Vagina (tissue), 2 donors: ENCODE measurements at regions not wholly inside any gene's neighbourhood (a gene's known extent, or its start where the extent isn't known, plus 50 kb on each side); places are given as distances from the start of the nearest gene placed in this dataset.

Experiments used
- DNase-seq, 2 donors: peaks; one replicate each; pipeline ENCODE4 v3.0.0-alpha.2; 2017; ENCODE audit errors: extremely low spot score in 2 of 2
- H3K27ac ChIP-seq: fragments of 200-600 bp; sonication (generic); one replicate; pipeline ENCODE4 v1.5.1; 2019
- H3K27me3 ChIP-seq: fragments of 200-600 bp; sonication (generic); one replicate; pipeline ENCODE4 v1.5.1; 2019
- H3K36me3 ChIP-seq, 2 donors: fragments of 200-600 bp; sonication (generic); one replicate each; pipeline ENCODE4 v1.5.1; 2017 to 2019
- H3K4me1 ChIP-seq: fragments of 200-600 bp; sonication (generic); one replicate; pipeline ENCODE4 v1.5.1; 2019
- H3K4me3 ChIP-seq, 2 donors: fragments of 200-600 bp; sonication (generic); 1 replicate in 1 of 2; 2 replicates in 1 of 2; pipeline ENCODE4 v1.5.1; 2016 to 2019
- H3K9me3 ChIP-seq: fragments of 200-600 bp; sonication (generic); one replicate; pipeline ENCODE4 v1.5.1; 2019
- POLR2A ChIP-seq, 2 donors: fragments of 450-650 bp; IDR thresholded peaks; one replicate each; pipeline ENCODE4 v1.6.1; 2017; ENCODE audit warnings: antibody characterized with exemption in 2 of 2, mild to moderate bottlenecking in 2 of 2, moderate library complexity in 2 of 2
- POLR2AphosphoS5 ChIP-seq, 2 donors: sonication (generic); formaldehyde crosslinking; IDR thresholded peaks; one replicate each; pipeline ENCODE4 v1.9.0; 2017; ENCODE audit warnings: antibody characterized with exemption in 2 of 2, mild to moderate bottlenecking in 2 of 2, low read depth in 1 of 2; ENCODE audit not compliant: insufficient read depth in 1 of 2
- intact Hi-C: fragments of 100-400 bp; cut with DNase I; formaldehyde crosslinking; loops from one replicate; pipeline ENCODE4 v1.15.1; 2023
- TF ChIP-seq, protein P1 (sequence below), 3 experiments: fragments of 450-650 bp in 2 of 3; fragments of 200-600 bp in 1 of 3; sonication (generic) in 1 of 3; IDR thresholded peaks; one replicate each; pipeline ENCODE4 v1.5.1; 2017 to 2019; ENCODE audit warnings: antibody characterized with exemption in 3 of 3, mild to moderate bottlenecking in 2 of 3, moderate library complexity in 2 of 3

DNA sequence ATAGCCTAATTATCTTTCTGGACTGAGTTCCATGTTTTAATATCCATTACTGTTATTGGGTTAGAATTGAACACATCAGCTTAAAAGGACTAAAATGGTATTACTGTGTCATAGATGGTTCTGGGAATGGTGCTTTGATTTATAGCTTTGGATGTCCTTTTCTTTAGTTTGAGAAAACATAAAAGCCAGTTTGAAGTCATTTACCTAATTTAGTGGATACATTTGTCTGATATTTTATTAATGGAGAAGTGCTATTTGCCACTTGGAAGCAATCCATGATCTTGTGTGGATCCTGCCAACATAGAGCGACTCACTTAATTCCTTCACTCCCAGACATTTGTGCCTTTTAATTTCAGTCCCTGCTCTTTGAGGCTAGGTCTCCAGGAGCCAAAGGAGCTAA, 212.4 kb upstream of the PACRGL start:
- Histone ChIP-seq H3K27me3 (no peaks in the 10 kb centered on the region), H3K36me3 (peaks cover 0 to 3% of the 10 kb centered on the region in 2 donors), H3K27ac (no peak overlapping the region), H3K4me1 (no peaks in the 10 kb centered on the region), H3K4me3 (no peak overlapping the region), H3K9me3 (no peaks in the 10 kb centered on the region)
- intact Hi-C loops = no loop called here
- TF ChIP-seq POLR2AphosphoS5 (IDR thresholded peaks at IDR 0.05; ENCODE audit: insufficient read depth in 1 of 2, low read depth in 1 of 2) (no peak), POLR2A (IDR thresholded peaks at IDR 0.05) (no peak)
- TF ChIP-seq, protein P1, sequence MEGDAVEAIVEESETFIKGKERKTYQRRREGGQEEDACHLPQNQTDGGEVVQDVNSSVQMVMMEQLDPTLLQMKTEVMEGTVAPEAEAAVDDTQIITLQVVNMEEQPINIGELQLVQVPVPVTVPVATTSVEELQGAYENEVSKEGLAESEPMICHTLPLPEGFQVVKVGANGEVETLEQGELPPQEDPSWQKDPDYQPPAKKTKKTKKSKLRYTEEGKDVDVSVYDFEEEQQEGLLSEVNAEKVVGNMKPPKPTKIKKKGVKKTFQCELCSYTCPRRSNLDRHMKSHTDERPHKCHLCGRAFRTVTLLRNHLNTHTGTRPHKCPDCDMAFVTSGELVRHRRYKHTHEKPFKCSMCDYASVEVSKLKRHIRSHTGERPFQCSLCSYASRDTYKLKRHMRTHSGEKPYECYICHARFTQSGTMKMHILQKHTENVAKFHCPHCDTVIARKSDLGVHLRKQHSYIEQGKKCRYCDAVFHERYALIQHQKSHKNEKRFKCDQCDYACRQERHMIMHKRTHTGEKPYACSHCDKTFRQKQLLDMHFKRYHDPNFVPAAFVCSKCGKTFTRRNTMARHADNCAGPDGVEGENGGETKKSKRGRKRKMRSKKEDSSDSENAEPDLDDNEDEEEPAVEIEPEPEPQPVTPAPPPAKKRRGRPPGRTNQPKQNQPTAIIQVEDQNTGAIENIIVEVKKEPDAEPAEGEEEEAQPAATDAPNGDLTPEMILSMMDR (IDR thresholded peaks at IDR 0.05) = no peak
- DNase-seq = no peak

DNA sequence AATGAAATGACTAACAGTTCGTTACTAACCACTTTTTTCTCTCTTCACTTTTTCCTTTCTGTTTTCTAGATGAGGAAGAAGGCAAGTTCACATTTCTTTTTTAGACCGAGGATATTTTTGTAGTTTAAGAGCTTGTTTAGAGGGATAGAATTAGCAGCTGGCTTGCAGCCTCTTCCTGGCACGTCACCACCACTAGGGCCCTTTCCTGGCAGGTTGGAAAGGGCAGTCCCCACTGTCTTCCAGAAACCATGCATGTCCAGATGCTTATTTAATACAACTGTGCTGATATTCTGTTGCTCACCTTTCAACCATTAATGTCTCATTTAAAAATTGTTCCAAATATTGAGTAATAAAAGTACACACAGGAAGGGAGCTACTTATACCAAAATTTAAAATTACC, 209.5 kb upstream of the PACRGL start:
- no peaks in the 10 kb centered on the region for H3K27me3 ChIP-seq
- no peak overlapping the region for H3K4me3 ChIP-seq
- TF ChIP-seq, protein P1 (IDR thresholded peaks at IDR 0.05) = no peak
- TF ChIP-seq POLR2AphosphoS5 (IDR thresholded peaks at IDR 0.05; ENCODE audit: insufficient read depth in 1 of 2, low read depth in 1 of 2) = no peak
- TF ChIP-seq POLR2A (IDR thresholded peaks at IDR 0.05) = no peak
- peaks cover 0 to 3% of the 10 kb centered on the region in 2 donors for H3K36me3 ChIP-seq
- H3K27ac ChIP-seq = no peak overlapping the region
- H3K4me1 ChIP-seq = no peaks in the 10 kb centered on the region
- intact Hi-C loops = no loop called here
- no peak for DNase-seq
- H3K9me3 ChIP-seq = no peaks in the 10 kb centered on the region

DNA sequence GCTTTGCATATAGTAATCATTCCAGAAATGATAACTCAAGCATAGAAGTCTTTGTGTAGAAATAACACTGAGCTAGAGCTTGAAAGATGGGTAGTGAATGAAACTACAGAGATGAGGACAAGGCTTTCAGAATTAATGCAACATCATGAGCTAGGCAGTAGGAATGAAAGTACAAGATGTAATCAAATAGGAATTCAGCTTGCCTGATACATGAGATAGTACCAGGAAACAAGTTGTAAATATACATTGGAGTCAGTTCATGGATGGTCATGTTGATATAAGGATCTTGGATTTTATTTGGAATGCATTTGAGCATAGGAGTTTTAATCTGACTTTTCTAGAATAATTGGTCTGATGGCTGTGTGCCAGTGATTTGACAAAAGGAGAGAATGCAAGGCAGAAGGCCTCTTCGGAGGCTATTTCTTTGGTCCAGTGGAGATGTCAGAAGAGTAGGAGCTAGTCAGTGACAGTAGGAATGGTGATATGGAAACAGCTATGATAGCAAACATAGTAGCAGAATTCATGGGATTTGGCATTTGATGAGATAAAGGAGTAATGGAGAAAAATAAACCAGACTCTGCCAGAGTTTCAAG, 206.4 kb upstream of the PACRGL start:
- no peaks in the 10 kb centered on the region for H3K4me1 ChIP-seq
- H3K27me3 ChIP-seq = no peaks in the 10 kb centered on the region
- intact Hi-C loops = no loop called here
- H3K36me3 ChIP-seq = peaks cover 0 to 3% of the 10 kb centered on the region in 2 donors
- TF ChIP-seq, protein P1 (IDR thresholded peaks at IDR 0.05) = no peak
- TF ChIP-seq POLR2AphosphoS5 (IDR thresholded peaks at IDR 0.05; ENCODE audit: insufficient read depth in 1 of 2, low read depth in 1 of 2) (no peak), POLR2A (IDR thresholded peaks at IDR 0.05) (no peak)
- no peaks in the 10 kb centered on the region for H3K9me3 ChIP-seq
- no peak overlapping the region for H3K4me3 ChIP-seq
- DNase-seq = no peak
- H3K27ac ChIP-seq = no peak overlapping the region

DNA sequence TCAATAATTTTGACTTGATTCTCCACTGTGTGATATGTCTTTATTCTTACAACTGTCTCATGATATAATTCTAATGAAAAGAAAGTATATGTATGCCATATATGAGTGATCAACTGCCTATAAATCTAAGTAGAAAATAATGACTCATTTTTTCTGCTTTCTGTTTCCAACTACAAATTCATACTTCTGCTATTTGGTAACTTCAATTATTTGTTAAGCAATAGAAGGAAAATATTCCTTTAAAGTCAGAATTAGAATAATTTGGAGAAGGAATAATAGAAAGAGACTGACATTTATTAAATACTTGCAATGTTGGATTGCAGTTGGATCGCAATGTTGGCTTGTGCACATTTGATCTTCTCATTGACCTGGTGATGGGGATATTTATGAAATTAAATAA, 204.2 kb upstream of the PACRGL start:
- no peaks in the 10 kb centered on the region for H3K27me3 ChIP-seq

DNA sequence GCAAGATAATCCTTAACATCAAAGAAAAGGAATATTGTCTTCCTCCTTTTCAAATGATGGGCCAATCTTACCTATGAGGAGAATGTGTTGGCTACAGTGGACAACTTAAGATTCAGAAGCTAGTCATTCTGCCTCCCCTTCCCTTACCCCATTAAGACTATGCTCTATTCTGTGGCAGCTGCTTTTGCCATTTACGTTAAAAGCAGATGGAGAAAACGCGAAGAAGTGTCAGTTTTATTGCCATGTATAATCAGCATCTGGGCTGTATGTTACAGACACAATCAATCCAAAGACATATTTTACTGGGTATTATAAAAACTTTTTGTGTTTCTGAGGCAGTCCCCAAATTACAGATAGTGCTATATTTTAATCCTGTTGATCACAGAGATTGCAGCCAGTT, 196.1 kb upstream of the PACRGL start:
- no peak for DNase-seq
- no peak for TF ChIP-seq POLR2AphosphoS5 (IDR thresholded peaks at IDR 0.05; ENCODE audit: insufficient read depth in 1 of 2, low read depth in 1 of 2)
- no peak for TF ChIP-seq POLR2A (IDR thresholded peaks at IDR 0.05)
- TF ChIP-seq, protein P1 (IDR thresholded peaks at IDR 0.05) = no peak
- H3K4me1 ChIP-seq = no peaks in the 10 kb centered on the region
- no peaks in the 10 kb centered on the region for H3K36me3 ChIP-seq
- no peak overlapping the region for H3K27ac ChIP-seq
- H3K9me3 ChIP-seq = no peaks in the 10 kb centered on the region
- no peaks in the 10 kb centered on the region for H3K27me3 ChIP-seq
- H3K4me3 ChIP-seq = no peak overlapping the region
- intact Hi-C loops = no loop called here

More for the DNA sequence above, 204.2 kb upstream of the PACRGL start:
- TF ChIP-seq POLR2AphosphoS5 (IDR thresholded peaks at IDR 0.05; ENCODE audit: insufficient read depth in 1 of 2, low read depth in 1 of 2) (no peak), POLR2A (IDR thresholded peaks at IDR 0.05) (no peak)
- TF ChIP-seq, protein P1 (IDR thresholded peaks at IDR 0.05) = no peak
- Histone ChIP-seq H3K27ac (no peak overlapping the region), H3K36me3 (no peaks in the 10 kb centered on the region), H3K4me3 (no peak overlapping the region), H3K4me1 (no peaks in the 10 kb centered on the region), H3K9me3 (no peaks in the 10 kb centered on the region)
- DNase-seq = no peak
- intact Hi-C loops = no loop called here
